ENCODE measurements at regions not wholly inside any gene's neighbourhood (a gene's known extent, or its start where the extent isn't known, plus 50 kb on each side); places are given as distances from the start of the nearest gene placed in this dataset.

DNA sequence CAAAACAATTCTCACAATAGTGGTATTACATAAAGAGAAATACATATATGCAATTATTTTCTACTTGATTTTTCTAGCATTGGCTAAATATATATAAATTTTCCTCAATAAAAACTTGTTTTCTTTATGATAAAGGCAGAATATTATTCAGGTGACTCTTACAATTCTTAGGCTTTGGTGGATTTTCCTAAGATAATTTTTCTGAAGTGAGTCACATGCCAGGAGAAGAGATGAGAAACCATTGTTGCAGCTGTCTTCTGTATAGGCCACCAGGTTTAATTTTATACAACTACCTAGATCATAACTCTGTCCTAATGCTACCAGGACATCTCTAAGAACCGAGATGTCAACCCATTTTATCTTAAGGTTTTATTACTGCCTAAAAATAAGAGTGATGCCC, 552.4 kb upstream of the CDH2 start:
- TF ChIP-seq, protein P1, sequence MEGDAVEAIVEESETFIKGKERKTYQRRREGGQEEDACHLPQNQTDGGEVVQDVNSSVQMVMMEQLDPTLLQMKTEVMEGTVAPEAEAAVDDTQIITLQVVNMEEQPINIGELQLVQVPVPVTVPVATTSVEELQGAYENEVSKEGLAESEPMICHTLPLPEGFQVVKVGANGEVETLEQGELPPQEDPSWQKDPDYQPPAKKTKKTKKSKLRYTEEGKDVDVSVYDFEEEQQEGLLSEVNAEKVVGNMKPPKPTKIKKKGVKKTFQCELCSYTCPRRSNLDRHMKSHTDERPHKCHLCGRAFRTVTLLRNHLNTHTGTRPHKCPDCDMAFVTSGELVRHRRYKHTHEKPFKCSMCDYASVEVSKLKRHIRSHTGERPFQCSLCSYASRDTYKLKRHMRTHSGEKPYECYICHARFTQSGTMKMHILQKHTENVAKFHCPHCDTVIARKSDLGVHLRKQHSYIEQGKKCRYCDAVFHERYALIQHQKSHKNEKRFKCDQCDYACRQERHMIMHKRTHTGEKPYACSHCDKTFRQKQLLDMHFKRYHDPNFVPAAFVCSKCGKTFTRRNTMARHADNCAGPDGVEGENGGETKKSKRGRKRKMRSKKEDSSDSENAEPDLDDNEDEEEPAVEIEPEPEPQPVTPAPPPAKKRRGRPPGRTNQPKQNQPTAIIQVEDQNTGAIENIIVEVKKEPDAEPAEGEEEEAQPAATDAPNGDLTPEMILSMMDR (IDR thresholded peaks at IDR 0.05): no peak

DNA sequence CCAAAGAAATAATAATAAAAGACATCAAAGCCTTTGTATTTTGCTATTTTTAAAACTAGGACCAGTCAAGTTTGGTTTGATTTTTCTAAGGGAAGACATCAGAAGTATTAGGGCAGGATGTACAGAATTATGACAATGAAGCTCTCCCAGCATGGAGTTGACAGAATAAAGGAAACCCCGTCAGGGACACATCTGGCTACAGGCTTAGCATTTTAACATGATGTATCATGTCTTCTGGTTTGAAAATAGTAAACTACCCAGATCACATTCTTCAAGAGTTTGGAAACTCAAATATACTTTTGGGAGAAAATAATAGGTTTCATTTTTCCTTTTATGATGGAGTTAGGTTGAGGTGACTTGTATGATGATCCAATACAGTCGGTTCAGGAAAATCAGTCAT, 552.0 kb upstream of the CDH2 start:
- TF ChIP-seq, protein P1 (IDR thresholded peaks at IDR 0.05): no peak

DNA sequence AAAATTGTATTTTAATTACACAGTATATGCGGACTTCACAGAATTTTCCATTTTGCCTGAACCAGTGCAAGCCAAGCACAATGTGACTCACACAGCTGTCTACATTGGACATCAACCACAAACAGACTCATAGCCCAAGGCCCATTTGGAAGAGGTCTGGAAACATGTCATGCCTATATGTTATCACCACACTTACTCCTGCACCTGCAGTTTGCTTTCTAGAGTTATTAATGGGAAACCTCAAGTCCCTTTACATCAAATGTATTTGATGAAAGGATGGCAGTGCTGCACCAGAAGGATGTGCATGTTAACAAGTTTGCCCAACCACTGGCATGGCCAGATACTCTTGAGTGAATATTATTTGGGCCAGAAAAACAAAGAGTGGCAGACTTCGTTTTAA, 548.9 kb upstream of the CDH2 start:
- TF ChIP-seq, protein P1 (IDR thresholded peaks at IDR 0.05): no peak

DNA sequence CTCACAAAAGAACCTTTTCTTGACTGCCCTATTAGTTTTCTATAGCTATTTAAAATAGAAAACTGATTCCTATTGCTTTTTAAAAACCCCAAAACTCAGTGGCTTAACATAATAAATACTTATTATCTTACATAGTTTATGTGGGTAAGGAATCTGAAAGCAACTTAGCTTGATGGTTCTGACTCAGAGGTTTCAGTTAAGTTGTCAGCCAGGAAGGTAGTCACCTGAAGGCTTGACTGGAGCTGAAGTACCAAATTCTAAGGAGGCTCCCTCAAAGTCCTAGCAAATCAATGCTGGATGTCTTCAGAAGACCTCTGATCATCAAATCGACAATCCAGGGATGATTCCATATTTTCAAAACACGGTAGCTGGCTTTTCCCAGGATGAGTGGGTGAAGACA, 546.6 kb upstream of the CDH2 start:
- TF ChIP-seq, protein P1 (IDR thresholded peaks at IDR 0.05): no peak

DNA sequence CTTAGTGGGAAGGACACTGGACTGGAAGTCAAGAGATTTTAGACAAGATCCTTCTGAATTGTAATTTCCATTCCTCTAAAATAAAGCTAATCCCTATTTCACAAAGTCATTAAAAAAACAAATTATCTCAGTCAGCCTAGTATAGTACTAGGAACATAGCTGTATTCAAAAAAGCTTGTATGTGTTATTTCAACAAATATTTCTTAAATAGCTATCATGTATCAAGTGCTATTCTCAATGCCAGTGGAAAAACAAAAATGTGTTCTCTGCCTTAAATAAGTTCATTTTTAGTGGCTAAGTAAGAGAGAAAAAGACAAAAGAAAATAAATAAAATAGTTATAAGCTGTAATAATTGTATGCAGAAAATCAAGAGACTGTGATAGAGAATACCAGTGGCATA, 541.8 kb upstream of the CDH2 start:
- TF ChIP-seq, protein P1 (IDR thresholded peaks at IDR 0.05): no peak

DNA sequence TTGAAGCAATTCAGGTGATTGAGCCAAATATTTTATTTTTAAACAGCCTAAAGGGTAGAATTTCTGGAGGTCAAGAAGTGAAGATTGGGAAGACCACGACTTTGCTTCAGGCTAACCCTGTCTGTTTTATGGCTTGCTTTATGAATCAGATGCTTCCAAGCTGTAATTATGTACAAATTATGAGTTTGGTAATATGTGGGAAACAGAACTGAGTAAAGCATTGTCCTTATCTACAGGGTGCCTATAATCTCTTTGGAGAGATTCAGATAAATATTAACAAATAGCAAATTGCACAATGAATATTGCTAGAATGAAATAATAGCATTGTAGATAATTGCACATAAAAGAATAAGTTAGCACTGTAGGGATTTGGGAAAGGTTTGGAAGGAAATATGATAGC, 539.4 kb upstream of the CDH2 start:
- TF ChIP-seq, protein P1 (IDR thresholded peaks at IDR 0.05): no peak

DNA sequence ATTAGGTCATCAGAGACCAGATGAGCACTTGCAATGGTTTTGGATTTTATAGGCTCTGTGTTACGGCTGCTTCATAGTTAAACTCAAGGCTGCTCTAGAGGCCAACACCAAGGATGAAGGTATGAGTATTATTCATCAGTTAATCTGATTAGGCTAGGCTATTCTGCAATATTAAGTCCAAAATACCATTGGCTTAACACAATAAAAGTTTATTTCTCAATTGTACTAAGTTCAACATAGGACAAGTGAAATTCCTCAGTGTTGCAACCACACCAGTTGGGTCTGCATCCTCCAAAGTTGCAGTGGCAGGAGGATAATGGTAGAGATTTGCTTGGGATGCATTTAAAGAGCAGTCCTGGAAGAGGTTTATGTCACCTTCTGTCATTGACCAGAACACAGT, 538.3 kb upstream of the CDH2 start:
- TF ChIP-seq, protein P1 (IDR thresholded peaks at IDR 0.05): no peak

DNA sequence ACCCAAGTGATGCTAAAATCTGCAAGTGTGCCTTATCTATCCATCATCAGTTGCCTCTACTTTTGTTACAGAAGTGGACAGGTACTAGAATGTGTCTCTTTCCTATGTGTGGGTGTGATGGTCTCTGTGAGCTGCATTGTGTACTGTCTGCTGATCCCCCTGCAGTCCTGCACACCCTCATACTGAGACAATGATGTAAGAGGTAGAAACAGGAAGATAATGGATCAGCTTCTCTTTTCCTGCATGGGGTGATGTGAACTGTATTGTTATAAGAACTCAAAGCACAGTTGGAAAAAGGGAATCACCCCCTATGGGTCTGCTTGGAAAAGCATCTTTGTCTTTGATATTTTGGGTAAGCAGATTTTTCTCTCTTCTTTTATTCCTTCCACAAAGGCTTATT, 537.6 kb upstream of the CDH2 start:
- TF ChIP-seq, protein P1 (IDR thresholded peaks at IDR 0.05): no peak
